NB4 (cell line): ENCODE measurements at regions not wholly inside any gene's neighbourhood (a gene's known extent, or its start where the extent isn't known, plus 50 kb on each side); places are given as distances from the start of the nearest gene placed in this dataset.

Experiments used
- MAX ChIP-seq: IDR thresholded peaks from 2 replicates; pipeline ENCODE4 v1.6.1; 2011; ENCODE audit warnings: low read depth, low read length
- POLR2A ChIP-seq: IDR thresholded peaks from 2 replicates; pipeline ENCODE4 v1.6.1; 2011; ENCODE audit warnings: mild to moderate bottlenecking; ENCODE audit not compliant: insufficient read length; ENCODE audit errors: extremely low read depth

- TF ChIP-seq MAX (no peak), POLR2A (no peak)
Measured at GRCh38 chr9:111113712-111114111, 75.4 kb upstream of the LPAR1 start.
